Right forelimb (tissue), 1 donor: ENCODE measurements at regions not wholly inside any gene's neighbourhood (a gene's known extent, or its start where the extent isn't known, plus 50 kb on each side); places are given as distances from the start of the nearest gene placed in this dataset.
"Not testable (repeated sequence)": the region's sequence is repeated elsewhere in the genome, so short reads cannot be mapped to it uniquely, and the experiment has no call there.

Experiments
- DNase-seq: peaks from one replicate; pipeline ENCODE4 v3.0.0-alpha.2; 2018

DNA sequence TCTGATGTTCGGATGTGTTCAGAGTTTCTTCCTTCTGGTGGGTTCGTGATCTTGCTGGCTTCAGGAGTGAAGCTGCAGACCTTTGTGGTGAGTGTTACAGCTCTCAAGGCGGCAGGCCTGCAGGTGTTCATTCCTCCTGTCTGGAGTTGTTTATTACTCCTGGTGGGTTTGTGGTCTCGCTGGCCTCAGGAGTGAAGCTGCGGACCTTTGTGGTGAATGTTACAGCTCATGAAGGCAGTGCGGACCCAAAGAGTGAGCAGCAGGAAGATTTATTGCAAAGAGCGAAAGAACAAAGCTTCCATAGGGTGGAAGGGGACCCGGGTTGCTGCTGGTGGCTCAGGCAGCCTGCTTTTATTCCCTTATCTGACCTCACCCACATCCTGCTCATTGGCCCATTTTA lies 1226.8 kb upstream of the EPHA6 start:
- DNase-seq: not testable (repeated sequence)

DNA sequence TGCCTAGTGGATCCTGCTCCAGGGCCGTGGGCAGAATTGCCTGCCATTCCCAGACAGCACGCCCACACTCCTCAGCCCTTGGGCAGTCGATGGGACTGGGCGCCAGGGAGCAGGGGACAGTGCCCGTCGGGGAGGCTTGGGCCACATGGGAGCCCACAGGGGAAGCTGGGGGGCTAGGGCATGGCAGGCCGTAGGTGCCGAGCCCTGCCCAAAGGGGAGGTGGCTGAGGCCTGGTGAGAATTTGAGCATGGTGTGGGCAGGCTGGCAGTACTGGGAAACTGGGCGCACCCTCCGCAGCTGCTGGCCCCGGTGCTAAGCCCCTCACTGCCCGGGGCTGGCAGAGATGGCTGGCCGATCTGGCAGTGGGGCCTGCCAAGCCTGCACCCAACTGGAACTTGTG lies 1225.9 kb upstream of the EPHA6 start:
- DNase-seq: no peak

DNA sequence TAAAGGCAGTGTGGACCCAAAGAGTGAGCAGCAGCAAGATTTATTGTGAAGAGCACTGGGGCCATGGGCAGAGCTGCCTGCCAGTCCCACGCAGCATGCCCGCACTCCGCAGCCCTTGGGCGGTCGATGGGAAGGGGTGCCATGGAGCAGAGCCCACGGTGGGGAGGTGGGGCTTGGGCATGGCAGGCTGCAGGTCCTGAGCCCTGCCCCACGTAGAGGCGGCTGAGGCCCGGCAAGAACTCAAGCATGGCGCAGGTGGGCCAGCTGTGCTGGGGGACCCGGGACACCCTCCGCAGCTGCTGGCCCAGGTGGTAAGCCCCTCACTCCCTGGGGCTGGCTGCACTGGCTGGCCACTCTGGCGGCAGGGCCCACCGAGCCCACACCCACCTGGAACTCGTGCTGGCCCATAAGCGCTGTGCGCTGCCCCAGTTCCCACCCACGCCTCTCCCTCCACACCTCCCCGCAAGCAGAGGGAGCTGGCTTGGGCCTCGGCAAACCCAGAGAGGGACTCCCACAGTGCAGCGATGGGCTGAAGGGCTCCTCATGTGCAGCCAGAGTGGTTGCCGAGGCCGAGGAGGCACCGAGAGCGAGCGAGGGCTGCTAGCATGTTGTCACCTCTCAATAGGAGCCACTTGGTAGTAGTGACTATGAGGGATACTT lies 1218.8 kb upstream of the EPHA6 start:
- no peak for DNase-seq

DNA sequence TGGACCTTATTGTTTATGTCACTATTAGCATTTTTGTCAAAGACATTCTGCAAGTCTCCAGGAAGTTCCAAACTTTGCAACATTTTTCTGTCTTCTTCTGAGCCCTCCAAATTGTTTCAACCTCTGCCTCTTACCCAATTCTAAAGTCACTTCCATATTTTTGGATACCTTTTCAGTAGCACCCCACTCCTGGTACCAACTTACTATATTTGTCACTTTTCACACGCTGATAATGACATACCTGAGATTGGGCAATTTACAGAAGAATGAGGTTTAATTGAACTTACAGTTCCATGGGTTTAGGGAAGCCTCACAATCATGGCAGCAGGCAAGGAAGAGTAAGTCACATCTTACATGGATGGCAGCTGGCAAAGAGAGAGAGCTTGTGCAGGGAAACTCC lies 1206.5 kb upstream of the EPHA6 start:
- no peak for DNase-seq

DNA sequence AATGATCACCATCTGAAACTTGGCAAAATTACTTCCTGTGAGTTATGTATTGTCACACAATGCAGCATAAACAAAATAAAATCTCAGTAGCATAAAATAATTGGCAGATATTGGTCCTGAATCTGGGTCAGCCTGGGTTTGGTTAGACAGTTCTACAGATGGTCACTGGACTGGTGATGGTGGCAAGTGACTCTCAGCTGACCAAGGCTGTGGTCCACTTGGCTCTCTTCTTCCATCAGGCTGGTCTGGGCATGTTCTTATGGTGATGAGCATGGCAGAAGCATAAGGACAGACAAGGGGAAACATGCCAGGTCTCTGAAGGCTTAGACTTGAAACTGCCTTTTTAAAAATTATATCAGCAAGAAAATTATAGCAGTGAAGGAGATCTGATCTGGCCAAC lies 1205.0 kb upstream of the EPHA6 start:
- DNase-seq: no peak

DNA sequence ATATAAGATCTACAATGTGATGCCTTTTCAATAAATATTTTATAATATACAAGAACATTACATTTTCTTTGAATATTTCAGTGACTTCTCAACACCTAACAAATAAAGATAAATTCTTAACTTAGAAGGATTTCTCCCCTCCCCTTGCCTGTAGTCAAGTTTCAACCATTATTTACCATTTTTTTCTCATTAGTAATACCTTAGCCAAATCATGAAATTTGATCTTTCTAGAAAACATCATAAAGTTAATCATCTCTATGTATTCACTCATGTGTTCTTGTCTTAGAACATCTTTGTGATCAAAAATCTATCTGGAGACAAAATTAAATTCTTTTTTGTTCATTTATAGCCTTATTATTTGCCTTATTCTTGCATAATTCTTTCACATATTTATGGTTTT lies 1201.8 kb upstream of the EPHA6 start:
- DNase-seq: no peak

DNA sequence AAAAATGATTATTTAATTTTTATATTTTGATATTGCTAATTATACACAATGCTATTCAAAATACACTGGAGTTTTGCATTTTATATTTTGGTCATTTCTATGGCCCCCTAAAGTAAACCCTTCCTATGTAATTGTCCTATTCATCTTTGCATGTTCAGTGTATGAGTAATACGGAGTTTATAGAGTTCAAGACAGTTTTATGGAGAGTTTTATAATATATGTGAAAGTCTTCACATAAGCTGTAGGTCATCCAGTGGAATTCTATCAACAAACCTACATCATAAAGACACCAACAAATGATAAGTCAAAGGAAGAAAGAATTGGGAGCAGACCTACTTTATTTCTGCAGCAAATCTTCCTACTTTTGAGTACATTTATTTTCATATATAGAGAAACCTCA lies 1200.4 kb upstream of the EPHA6 start:
- no peak for DNase-seq

DNA sequence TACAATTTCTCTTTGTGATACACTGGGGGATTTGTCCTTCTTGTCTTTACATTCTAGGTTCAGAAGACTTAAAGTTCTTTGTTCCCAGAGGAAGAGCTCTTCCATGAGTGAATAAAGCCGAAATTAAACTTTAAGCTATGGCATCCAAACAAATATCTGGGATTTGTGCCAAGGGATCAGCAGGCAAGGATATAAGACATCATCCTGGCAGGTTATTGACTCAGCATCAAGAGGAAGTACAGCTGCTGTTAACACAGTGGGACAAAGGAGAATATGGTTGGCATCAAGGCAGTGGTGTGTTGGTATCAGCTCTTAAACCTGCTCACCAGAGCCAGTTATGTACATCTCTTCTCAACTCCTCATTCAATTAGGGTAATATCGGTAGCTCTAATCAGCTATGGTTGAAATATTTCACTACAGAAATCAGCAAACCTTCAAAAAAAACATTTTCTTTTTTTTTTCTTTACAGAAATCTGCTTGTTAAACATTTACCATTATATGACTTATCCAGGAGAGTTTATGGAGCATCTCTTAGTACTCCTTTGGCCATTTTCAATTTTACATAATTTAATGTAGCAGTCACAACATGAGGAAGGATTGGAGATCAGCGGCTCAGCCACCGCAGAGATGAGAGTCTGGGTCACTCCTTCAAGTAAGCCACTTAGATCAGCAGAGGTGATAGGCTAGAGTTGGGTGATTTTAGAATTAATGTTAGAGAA lies 1198.6 kb upstream of the EPHA6 start:
- no peak for DNase-seq

DNA sequence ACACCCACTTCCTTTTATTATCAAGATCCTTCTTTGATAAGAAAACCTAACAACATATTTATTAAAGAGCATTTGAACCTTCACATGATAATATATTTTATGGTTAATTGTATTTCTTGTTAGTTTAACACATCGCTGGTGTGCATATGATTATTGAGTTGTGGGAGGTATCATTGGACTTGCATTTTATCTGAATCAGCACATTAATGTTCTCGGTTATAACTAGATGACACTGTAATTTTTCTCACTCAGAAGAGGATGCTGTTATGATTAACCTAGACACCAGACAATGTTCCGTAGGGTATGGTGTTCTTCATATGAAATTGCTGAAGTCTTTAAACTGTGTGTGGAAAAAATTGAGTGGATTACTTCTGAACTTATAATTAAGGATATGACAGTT lies 1188.3 kb upstream of the EPHA6 start:
- no peak for DNase-seq

DNA sequence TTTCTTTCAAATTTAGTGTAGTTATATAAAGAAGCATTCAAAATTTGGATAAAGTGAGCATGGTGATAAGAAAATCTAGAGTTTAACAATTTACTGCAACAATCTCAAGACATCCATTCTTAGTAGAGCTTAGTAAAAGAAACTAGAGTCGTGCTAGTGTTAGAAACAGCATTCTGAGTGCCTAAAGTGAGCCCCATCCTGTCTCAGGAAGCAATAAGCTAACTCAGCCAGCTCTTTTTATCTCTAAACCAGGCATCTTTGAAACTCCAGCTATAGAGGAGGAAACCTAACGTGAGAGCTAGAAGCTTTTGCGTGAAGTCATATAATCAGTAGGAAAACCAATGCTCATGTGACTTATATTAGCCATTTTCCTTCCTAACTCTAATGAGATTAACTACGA lies 1187.1 kb upstream of the EPHA6 start:
- no peak for DNase-seq

DNA sequence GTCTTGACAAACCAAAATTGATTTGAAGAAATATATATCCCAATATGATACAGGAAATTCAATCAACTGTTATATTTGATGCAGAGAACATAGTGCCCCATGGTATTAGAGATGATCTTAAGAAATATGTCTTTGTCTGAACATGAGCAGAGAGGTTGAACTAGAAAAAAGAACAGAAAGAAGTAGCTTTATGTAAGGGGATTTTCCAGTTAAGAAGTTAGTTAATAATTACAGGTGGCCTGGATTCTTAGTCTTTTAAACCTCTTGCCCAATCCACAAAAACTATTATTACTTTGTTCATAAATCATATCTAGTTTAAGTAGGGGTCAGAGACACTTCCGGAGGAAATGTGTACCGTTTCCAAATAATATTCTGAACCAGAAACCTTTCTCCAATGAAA lies 1186.7 kb upstream of the EPHA6 start:
- DNase-seq: no peak

DNA sequence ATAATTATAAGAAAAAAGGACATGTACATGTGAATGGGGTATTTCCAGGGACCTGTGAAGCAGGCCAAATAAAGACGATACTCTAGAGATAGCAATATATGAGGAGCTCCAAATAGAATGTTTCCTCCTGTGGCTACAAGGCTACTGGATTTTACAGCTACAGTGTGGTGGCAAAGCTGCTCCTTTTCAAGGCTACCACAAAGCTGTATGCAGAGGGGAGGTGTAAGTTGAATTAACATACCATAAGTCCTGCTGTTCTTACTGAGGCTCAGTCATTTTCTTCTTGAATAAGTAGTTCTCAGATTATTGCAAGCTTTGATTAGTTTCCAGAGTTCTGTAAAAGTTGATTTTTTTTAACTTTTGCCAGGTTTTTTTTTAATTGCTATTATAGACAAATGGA lies 1184.6 kb upstream of the EPHA6 start:
- DNase-seq: no peak

DNA sequence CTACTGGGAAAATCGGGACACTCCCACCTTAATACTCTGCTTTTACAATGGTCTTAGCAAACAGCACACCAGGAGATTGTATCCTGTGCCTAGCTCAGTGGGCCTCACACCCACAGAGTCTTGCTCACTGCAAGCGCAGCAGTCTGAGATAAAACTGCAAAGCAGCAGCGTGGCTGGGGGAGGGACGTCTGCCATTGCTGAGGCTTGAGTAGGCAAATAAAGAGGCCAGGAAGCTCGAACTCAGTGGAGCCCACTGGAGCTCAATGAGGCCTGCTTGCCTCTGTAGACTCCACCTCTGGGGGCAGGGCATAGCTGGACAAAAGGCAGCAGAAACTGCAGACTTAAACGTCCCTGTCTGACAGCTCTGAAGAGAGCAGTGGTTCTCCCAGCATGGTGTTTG lies 1169.1 kb upstream of the EPHA6 start:
- no peak for DNase-seq

DNA sequence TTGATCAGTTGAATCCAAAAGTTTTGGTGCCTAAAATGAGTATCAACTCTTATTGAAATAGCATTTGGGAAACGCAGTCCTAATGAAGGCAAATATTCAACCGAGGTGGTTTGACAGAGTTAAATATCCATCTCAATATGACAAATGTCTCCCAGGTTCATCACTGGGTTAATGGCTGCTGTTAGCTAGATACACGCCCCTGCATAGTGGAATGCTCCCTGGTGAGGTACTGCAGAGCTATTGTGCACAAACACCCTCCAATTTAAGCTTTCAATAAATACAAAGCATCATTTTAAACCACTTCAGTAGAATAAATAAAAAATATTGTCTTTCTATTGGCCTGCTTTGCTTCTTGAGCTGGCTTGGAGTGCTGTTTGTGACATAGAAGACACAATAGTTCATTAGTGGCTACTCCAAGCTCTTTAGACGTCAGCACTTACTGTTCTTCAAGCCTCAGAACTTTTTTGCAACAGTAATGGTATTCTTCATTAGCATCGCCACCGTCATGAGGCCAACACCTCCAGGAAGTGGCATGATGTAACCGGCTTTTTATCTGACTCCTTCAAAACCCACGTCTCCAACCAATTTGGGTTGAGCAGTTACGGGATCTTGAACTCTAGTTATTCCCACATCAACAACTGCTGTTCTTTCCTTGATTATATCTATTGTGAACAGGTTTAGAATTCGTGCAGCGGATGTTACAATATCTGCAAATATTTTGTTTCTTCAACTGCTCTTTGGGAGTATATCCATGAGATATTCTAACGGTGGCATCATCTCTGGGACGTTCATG lies 1159.6 kb upstream of the EPHA6 start:
- no peak for DNase-seq

DNA sequence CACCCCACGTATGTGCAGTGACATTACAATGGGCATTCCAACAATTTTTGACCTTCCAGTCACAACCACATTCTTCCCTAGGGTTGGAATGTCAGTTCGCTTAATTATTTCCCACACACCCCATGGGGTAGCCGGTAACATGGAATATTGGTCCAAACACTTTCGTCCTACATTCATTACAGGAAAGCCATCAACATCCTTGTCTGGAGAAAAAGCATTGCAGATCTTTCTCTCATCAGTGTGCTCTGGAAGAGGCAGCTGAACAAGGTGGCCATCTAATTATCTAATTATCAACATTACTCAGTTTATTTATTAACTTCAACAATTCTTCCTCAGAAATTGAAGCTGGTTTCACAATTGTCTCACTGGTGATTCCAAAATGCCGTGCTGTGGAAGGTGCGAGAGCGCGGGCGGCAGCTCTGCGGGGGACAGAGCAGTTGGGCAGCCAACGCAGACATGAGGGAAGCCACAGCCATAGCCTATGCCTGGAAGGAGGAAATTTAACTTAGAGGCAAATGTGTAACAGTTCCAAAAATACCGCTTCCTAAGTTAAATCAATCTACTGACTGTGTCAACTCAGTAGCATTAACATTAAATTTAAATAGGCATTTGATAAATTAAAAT lies 1158.9 kb upstream of the EPHA6 start:
- DNase-seq: no peak

DNA sequence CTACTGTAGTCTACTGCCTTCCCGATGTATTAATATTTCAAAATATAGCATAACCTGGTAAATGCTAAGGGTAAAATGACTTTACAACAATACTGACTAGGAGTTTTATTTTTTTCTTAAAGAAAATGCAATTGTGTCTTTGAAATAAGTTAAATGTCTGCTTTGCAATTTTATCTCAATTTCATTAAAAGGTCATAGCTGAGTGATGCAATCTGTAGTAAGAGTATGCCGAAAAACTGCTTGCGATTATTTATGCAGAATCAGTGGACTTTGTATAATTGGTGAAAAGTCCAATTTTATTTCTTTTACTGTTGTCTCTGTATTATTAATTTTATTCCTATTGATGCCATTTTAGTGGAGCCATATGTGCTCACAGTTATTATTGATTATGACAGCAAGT lies 1143.6 kb upstream of the EPHA6 start:
- no peak for DNase-seq

DNA sequence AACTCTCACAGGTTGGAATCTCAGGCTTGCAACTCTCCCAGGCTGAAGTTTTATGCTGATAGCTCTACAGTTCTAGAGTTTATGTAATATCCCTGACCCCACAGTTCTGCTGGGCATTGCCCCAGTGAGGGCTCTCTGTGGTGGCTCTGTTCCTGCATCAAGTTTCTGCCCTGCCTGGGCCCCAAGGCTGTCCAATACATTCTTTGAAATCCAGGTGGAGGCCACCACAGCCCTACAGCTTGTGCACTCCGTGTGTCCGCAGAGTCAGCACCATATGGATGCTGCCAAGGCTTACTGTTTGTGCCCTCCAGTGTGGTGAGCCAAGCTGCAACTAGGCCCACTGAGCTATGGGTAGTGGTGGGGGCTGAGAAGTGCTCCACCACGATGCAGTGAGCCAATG lies 1141.2 kb upstream of the EPHA6 start:
- DNase-seq: no peak

DNA sequence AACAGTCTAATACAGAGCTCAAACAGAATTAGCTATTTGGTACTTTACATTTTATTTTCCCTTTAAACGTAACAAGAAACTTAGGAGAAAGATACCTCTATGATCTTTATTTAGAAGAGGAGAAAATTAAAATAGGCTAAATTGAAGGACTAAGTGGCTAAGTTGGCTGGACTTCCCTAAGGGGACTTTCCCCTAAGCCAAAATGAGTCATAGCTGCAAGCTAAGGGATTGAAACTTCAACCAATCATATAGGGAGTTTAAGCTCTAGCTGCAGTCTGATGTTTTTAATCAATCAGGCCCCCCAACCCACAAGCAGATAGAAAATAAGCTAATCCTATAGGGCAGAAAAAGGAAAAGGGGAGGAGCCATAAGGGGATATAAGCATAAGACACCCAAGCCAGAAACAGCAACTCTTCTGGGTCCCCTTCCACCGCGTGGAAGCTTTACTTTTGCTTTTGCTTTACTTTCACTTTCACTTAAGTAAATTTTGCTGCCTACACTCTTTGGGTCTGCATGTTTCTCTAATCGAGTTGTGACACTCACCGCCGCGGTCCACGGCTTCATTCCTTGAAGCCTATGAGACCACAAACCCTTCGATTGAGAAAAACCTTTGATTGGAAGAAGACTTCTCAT lies 1108.5 kb upstream of the EPHA6 start:
- no peak for DNase-seq

DNA sequence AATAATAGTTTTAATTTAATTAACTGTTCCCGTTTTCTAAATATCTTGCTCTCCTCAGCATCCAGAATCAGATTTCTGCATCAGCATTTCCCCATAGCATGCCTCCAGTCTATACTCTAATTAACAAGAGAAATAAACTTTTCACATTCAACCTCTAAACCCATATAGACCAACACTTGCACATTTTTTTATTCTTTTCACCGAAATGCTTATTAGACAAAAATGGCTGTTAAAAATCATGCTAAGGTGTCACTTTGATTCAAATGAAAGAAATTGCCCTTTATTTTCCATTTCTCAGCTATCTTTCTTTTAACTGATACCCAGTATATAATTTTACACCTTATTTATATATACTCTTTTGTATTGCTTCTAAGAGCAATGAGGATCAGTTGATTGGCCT lies 1107.1 kb upstream of the EPHA6 start:
- DNase-seq: no peak

DNA sequence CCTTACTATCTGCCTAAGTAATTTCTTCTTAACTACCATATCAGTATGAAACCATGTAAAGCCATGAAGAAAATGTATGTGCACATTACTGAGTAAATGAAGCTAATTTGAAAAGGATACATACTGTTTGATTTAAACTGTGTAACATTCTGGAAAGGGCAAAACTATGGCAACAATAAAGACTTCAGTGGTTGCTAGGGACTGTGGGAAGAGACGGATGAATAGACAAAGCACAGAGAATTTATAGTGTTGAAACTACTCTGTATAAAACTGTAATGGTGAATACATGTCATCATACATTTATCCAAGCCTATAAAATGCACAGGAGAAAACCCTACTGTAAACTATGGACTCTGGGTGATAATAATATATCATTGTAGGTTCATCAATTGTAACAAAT lies 1103.7 kb upstream of the EPHA6 start:
- DNase-seq: no peak

DNA sequence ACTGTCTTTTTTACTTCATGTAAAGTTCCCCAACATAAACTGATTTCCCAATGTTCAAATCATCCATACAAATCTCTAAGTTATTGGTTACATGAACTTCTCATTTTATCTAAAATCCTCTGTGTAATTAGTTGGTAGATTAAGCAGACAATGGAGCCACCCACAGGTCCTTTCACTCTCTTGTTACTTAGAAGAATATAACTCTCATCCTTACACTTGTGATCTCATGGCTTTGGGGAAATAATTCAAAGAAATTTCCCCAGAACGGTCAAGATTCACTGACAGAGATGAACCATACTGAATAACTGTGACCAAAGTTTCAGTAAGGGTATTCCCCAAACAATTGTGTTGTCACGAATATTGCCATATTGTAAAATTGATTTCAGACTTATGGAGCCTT lies 1102.6 kb upstream of the EPHA6 start:
- no peak for DNase-seq

DNA sequence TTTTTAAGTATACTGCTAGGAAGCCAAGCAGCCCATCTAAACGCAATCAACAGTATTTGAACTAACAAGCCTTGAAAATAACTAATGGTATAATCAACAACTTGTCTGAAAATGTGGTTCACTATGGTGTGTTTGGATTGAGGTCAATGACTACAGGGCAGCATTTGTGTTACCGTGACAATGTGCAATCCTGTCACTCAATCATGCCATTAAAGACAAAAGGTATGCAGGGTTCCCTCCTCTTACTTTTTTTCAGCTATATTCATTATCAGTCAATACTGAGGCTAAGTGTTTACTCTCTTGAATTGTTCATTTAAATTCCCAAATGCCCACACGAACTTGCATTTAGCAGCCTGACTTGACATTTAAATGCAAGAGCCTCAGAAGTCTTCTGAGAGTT lies 1099.3 kb upstream of the EPHA6 start:
- no peak for DNase-seq

DNA sequence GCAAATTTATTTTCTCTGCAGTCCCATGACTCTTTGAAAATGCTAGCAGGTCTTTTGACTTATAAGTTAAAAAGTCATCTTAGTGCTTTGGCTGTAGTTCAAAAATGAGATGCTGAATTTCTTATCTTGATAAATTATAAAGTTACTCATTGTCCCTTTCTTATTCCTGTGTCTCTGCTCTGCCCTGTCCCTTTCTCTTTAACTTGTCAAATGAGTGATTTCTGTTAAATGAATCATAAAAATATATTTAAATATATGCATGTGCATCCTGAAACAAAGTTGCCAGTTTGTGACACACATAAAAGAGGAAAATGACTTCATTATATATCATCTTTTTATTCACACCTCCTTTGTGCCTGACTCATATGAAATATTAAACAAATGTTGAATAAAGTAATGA lies 1097.3 kb upstream of the EPHA6 start:
- no peak for DNase-seq
